HG02870 (cell line): ENCODE measurements at regions not wholly inside any gene's neighbourhood (a gene's known extent, or its start where the extent isn't known, plus 50 kb on each side); places are given as distances from the start of the nearest gene placed in this dataset.

Experiments
- ATAC-seq: cut with Tn5 transposase; IDR thresholded peaks from one replicate; pipeline ENCODE4 v1.9.1; 2021; ENCODE audit warnings: mild to moderate bottlenecking, moderate library complexity; ENCODE audit not compliant: unreplicated experiment

- no peak for ATAC-seq
Measured at GRCh38 chr13:73865027-73865426, 269.2 kb downstream of the KLF12 start.

- no peak for ATAC-seq
Measured at GRCh38 chr13:73861136-73861535, 273.1 kb downstream of the KLF12 start.

- ATAC-seq = no peak
Measured at GRCh38 chr13:73860501-73860900, 273.7 kb downstream of the KLF12 start.

DNA sequence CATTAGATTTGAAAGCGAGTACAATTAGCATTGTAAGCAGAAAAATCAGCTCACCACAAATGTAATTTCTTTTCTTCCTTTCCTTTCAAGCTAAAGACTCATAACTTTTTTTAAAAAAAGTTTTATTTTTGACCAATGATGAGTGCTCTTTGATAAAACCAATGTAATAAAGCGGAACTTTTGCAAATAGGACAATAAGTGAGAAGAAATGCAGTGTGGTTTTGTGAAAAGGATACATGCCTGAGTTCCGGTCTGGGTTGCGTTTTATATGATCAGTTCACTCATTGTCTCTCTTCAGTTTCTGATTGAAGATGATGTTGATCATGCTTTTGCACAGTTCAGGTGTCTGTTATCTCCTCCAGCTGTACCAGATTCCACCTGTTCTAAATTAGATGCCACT is 274.4 kb downstream of the KLF12 start:
- ATAC-seq = no peak

- no peak for ATAC-seq
Measured at GRCh38 chr13:73857106-73857505, 277.1 kb downstream of the KLF12 start.

GRCh38 chr13:73851104-73851503 is 283.1 kb downstream of the KLF12 start:
- ATAC-seq = peak; percentile 69

DNA sequence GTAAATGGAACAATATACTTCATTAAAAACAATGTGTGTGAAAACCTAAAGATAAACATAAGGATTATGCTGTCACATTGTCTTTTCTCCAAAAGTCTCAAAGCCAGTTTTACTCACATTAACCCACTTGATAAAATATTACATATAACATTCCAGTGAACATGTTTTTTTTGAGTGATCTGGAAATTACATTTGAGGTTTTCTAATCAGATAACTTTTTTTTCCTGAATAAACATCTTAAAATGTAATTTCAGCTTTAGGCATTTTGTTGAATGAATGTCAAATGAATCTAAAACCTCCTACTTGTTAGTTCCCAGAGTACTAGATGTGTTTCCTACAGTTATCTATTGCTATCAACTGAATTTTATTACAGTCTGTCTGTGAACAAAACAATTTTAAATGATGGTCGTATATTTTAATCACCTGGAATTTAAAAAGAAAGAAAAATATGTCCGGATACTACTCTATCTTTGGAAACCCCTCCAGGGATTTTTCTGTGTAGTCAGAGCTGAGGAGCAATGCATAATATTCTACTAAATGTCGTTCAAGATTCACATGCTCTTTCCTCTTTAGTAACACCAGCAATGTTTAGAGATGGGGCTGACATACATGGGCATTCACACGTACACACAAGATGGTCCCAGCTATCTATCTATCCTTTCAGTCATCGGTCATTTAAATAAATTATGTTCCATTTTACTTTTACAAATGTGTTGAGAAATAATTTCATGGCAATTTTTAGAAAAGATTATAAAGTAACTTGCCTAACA is 283.9 kb downstream of the KLF12 start:
- no peak for ATAC-seq

DNA sequence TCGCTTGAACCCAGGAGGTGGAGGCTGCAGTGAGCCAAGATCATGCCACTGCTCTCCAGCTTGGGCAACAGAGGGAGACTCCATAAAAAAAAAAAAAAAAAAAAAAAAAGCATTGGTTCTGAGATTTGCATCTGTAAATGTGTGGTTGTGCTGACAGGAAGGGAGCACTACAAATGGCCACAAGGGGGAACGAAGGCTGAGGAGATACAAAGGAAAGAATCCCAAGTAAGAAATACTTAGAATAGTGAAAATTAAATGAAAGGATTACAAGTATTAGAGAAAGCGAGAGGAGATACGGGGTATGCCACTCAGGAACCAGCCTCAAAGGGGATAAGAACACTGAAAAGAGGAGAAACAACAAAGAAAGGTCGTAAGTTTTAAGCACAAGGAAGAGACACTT is 284.9 kb downstream of the KLF12 start:
- no peak for ATAC-seq

DNA sequence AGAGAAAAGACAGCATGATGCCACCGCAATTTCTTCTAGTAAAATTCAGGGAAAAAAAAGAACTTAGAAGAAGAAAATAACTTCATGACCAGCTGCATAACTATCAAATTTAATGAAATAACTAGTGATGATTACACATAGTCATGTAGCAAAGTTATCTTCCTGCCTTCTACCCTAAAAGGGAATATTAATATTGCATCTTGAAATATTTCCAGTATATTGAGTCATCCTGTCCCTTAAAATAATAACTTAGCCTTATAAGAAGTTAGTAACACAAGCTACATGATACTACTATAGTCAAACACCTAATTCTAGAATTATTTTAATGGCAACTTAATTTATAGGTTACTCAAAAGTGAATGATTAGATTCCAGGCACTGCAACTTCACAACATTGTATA is 289.2 kb downstream of the KLF12 start:
- ATAC-seq = no peak

DNA sequence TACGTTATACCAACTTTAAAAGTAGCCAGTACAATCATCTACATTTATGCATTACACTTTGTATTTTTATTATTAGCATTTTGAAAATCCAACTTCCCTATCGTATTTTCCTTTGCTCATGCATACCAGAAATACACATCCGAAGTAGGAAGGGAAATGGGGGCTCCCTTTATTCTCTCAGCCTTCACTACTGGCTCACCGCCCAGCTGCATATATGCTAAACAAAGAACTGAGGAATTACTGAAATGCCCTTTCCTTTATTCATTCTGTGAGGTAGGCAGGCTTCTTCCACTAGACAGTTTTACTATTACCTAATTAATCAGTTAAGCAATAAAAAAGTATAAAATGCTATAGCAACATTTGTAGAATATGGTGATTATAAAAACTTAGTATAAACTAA is 291.6 kb downstream of the KLF12 start:
- ATAC-seq = no peak

DNA sequence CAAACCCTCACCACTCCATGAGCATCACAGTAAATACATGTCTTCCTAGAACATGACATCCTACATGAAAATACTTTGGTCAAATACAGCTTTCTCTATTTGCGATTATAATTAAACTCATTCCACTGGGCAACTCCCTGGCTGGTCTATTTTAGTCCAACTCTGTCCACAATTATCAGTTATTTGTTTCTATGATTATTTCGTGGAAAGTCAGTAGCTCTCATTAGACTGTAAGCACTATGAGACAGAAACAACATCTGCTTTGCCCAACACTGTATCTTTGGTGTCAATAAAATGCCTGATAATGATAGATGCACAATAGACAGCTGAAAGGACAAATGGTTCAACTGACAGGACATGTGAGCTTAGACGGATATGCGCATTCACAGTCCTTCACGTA is 292.0 kb downstream of the KLF12 start:
- ATAC-seq = no peak

GRCh38 chr13:73837147-73837546 is 297.1 kb downstream of the KLF12 start:
- no peak for ATAC-seq

DNA sequence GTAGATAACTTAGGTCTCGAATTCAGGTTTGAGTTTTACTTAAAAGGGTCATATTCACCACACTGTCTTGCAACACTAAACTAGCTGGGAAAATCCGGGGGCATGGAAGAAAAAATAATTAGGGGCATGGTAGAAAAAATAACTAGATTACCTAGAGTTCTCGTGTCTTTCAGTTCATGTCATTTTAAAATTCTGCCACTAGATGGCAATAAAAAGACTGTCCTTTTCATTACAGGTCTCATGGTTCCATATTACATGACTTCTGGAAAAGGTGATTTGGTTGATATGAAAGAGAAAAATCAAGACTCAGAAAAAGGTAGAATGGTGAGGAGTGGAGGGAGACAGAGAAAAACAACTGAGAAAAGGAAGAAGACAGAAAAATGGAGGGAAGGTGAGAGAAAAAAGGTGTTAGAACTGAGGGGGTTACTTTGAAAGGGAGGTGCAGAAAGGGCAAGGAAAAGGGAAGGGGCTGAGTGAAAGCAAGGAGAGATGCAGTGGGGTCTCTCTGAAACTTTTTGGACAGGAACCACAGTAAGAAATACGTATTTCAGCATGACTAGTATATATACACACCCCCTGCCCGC is 299.0 kb downstream of the KLF12 start:
- peak; percentile 57 for ATAC-seq

DNA sequence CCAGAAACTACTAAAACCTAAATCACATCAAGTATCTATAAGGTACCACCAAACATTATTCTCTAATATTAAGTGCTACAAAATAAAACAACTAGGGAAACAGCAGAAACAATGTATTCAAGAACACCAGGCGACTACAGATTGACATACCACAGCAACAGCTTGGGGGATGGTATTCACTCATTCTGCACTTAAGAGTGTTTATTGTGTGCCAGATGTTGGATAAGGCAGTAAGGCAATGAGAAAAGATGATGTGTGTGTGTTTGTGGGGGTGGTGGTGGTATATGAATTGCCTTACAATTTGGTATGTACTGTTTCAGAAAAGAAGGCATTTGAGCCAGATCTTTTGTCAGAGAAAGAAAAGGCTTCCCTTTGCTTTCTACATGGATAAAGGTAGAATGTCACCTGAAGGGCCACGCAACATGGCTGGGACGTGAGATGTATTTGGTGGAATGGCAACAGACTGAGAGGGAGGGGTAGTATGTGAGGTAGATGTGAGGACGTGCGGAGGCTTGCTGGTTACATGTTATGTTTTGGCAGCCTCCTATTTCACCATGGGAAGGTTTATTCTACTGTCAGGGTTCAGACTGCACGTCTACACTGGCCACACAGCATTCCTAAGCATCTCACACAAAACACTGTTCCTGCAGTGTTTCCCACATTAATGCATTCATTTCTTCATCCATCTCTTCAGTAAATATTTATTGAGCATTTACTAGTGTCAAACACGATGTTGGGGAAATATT is 300.7 kb downstream of the KLF12 start:
- ATAC-seq = no peak

DNA sequence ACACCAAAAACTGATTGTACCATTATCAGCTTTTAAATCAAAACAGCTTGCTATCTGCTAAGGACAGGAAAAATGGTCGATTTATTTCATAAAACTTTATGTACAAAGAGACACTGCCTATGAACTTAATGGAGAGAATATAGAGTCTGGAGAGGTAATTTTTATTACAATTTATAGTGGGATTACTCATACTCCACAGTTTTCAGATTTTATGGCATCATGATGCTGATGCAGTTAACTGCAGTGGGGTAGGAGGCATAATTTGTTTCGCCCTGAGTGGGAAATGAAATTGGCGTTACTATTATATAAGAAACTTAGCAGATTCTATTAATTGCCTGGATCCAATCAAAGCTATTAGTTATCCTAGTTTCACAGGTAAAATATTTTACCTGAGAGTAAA is 301.4 kb downstream of the KLF12 start:
- ATAC-seq = no peak

DNA sequence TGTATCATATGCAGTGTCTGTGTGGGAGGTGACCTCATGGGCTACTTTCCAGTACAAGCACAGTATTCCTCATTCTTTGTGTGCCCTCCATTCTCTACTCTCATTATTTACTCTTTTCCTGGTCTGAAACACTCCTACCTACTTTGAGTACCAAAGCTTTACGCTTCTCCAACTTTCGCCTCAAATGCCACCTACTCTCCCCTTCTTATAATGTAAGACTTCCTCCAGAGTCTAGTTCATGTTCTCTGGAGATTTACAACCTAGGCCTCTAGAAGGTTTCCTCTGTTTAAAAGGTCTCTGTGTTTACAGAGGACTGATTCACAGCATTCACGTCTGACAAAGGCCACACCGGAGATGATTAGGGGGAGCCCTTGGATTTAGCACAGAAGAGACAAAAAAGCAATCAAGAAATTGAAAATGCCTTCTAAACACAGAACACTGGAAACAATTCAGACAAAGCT is 302.0 kb downstream of the KLF12 start:
- no peak for ATAC-seq

GRCh38 chr13:73829416-73829815 is 304.8 kb downstream of the KLF12 start:
- ATAC-seq = no peak

DNA sequence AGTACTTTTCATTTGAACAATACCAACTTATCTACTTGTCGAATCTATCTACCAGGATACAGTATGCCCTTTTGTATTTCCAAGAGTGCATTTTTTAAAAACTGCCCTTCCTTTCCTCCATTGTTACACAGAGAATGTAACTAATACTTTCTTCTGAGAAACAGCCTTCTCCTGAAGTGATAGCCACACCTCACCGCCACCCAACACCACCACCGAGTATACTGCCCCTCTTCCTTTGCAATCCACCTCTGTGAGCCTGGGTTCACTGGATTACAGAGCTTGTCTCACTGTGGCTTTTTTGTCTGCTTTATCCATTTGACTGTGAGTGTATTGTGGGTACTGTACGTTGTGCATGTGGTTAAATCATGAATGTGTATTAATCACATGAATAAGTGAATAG is 305.4 kb downstream of the KLF12 start:
- ATAC-seq = no peak

DNA sequence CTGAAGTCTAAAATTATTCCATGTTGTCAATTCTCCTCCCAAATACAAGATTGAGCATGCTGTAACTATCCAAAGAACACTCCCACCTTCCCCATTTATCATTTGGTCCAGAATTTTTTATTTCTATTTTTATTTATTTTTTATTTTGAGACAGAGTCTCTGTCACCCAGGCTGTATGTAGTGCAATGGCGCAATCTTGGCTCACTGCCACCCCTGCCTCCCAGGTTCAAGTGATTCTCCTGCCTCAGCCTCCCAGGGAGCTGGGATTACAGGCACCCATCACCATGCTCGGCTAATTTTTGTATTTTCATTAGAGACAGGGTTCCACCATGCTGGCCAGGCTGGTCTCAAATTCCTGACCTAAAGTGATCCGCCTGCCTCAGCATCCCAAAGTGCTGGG is 306.8 kb downstream of the KLF12 start:
- ATAC-seq = no peak

- ATAC-seq = no peak
Measured at GRCh38 chr13:73825143-73825542, 309.1 kb downstream of the KLF12 start.

GRCh38 chr13:73822668-73823592 is 311.3 kb downstream of the KLF12 start:
- no peak for ATAC-seq
